Coronary artery (tissue), 2 donors: ENCODE measurements at regions not wholly inside any gene's neighbourhood (a gene's known extent, or its start where the extent isn't known, plus 50 kb on each side); places are given as distances from the start of the nearest gene placed in this dataset.
A peak's percentile ranks its signal among the peaks of the same experiment; 100 is the strongest.
"Not testable (repeated sequence)": the region's sequence is repeated elsewhere in the genome, so short reads cannot be mapped to it uniquely, and the experiment has no call there.

Experiments used
- DNase-seq: peaks from one replicate; pipeline ENCODE4 v3.0.0-alpha.2; 2017; ENCODE audit warnings: low spot score
- H3K27ac ChIP-seq, 2 donors: fragments of 200-600 bp; sonication (generic); one replicate each; pipeline ENCODE4 v1.5.1; 2016 to 2019
- H3K4me3 ChIP-seq: fragments of 200-600 bp; sonication (generic); 2 replicates; pipeline ENCODE4 v1.5.1; 2016; ENCODE audit warnings: mild to moderate bottlenecking, moderate library complexity

DNA sequence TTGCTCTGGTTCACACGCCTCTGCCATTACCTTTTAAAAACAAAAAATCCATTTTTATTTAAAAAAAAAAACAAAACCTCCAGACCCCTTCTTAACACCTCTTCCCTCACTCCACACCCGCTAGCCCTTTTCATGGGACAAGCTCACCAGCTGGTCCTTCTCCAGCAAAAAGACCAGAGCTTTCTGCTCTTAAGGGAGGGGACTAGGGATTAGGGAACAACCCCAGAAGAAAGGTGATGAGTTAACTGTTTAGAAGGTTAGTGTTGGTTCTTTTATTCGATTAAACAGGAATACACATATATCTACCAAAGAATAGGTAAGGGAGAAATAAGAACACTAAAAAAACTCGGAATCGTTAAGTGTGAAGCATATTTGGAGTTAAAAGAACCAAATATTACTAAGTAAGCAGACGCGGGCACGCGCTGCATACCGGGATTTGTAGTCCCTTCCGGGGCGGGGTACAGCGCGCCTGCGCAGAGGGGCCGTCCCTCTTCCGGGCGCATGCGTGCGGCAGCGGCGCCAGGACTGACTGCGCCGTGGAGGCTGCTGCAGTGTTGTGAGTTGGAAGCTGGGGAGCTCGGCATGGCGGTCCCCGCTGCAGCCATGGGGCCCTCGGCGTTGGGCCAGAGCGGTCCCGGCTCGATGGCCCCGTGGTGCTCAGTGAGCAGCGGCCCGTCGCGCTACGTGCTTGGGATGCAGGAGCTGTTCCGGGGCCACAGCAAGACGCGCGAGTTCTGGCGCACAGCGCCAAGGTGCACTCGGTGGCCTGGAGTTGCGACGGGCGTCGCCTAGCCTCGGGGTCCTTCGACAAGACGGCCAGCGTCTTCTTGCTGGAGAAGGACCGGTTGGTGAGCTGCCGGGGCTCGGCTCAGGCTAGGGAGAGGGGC, 92.6 kb upstream of the FAM153A start:
- DNase-seq, H3K27ac ChIP-seq: not testable (repeated sequence)
- peak overlapping the region; percentile 62 for H3K4me3 ChIP-seq

DNA sequence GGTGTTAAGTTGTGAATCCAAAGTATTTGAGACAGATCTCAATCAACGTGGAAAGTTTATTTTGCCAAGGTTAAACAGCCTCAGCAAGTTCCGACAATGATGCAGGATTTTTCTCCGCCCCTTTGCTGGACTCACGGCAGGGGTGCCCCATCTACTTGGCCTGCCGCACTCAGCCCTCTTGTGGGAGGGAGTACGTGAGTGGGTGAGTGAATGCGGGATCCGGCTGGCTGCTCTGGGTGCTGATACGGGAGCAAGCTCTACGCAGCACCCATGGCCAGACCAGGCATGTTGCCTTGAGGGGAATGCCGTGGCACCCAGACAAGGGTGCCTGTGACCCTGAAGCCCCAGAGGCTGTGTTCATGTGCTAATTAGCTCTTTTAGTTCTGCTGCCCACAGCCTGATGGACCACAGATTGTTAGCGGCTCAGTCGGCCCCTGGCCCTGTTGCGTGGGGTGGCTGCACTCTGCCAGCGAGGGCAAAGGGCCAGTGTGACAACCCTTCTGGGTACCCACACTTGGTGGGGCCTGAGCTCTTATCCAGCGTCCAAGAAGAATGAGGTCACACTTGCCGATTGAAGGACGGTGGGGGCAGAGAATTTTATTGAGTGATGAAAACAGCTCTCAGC, 81.2 kb upstream of the FAM153A start:
- not testable (repeated sequence) for H3K4me3 ChIP-seq, H3K27ac ChIP-seq, DNase-seq

DNA sequence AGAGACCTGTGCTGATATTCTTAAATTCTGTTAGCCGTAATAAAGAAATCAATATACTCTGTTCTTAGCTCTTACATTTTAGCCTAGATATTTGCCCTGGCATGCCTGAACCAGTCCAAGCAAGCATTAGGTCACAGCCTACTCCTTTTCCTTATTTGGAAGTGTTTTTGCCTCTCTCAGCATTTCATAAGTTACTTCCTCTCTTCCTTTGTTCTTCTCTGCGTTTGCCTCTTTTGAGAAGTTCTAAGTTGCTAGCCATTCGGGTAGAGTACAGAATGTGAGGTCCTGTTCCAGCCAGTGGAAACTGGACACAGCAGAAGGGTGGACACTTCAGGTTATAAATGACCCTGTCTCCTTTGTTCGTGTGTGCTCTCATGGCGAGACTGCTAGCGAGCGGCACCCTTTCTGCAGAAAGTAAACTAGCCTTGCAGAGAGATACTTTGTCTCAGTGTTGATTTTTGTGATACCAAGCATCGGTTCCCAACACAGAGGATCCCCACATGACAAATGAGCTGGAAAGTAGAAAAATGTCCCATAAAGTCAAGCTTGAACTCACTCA, 75.0 kb upstream of the FAM153A start:
- H3K27ac ChIP-seq, H3K4me3 ChIP-seq, DNase-seq: not testable (repeated sequence)

DNA sequence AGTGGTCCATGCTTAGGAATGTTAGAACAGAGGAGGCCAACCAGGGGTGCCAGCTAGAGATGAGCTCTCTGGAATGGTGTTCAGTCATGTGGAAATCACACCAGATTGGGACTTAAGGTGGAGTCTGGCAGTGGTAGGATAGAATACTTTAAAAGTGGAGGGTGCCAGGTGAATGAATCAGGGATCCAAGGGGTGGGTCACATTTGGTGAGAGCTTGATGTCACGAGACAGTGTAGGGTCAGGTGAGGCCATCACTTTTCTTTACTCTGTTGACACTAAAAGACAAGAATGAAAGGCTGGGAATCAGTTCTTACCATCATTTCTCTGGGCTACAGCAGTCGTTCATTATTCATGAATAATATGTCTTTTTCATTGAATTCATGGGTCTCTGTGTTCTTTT, 73.8 kb upstream of the FAM153A start:
- not testable (repeated sequence) for H3K4me3 ChIP-seq, DNase-seq, H3K27ac ChIP-seq

DNA sequence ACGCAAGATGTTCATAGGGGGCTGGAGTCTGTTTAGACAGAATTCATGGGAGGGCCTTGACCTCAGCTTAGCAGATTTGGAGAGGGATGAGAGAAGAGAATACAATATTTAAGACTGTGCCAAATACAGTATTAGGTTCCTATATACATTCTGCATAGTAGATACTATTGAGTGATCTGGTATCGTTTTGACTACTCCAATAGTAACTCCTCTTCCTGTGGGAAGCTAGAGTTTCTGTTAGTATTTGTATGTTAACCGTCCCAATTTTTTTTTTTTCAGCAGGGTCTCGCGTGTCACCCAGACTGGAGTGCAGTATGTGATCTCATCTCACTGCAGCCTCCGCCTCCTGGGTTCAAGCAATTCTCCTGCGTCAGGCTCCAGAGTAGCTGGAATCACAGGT, 65.2 kb upstream of the FAM153A start:
- not testable (repeated sequence) for H3K27ac ChIP-seq, H3K4me3 ChIP-seq, DNase-seq

DNA sequence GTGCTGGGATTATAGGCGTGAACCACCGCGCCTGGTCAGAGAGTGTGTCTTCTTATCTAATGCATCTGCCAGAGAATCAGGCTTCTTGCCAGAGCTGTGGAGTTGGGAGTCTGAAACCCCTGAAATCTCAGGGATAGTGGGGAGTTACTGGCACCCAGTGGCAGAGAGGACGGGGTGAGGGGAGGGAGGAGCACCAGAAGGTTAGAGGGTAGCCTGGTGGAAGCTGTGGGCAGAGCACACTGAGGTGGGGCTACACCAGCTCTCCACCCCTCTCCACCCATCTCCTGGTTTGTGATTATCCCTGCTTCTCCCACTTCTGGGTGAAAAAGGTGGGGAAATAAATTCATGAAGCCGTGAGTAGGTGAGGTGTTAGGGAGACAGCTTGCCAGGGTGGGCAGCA, 63.9 kb upstream of the FAM153A start:
- not testable (repeated sequence) for H3K4me3 ChIP-seq, DNase-seq, H3K27ac ChIP-seq

DNA sequence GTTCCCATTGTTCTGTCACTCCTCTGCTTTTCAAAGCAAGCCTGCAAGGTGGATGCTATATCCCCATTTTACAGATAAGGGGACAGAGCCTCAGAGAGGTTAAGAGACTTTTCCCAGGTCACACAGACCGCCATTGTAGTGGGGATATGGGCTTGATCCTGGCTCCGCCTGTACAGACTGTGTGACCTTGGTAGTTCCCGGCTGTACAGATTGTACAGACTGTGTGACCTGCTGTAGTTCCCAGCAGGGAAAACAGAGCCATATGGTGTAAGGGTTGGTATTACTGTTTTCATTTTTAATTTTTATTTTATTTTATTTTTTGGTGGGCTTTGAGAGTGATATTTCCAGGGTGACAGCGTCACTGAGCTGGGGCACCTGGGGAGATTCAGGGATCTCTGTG, 63.2 kb upstream of the FAM153A start:
- not testable (repeated sequence) for H3K4me3 ChIP-seq, DNase-seq, H3K27ac ChIP-seq

DNA sequence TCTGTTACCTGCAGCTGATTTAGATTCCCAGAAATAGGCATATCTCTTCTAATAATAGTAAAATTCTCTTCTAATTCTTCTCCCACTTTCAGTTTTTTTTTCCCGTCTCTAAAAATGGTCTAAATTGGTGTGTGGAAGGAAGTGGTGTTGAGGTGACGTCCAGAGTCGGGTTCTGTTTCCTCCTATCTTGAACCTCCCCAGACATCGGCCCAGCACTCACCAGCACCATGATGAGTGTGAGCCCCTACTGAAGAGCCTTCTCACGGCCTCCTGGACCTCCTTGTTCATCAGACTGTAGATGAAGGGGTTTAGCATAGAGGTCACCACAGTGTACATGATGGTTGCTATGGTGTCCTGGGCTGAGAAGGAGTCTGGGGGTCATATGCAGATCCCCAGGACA, 53.5 kb upstream of the FAM153A start:
- not testable (repeated sequence) for H3K27ac ChIP-seq, H3K4me3 ChIP-seq, DNase-seq
